ENCODE measurements at regions not wholly inside any gene's neighbourhood (a gene's known extent, or its start where the extent isn't known, plus 50 kb on each side); places are given as distances from the start of the nearest gene placed in this dataset.

- TF ChIP-seq CTCF (IDR thresholded peaks at IDR 0.05; ENCODE audit: low read depth, low read length) (no peak), POLR2A (IDR thresholded peaks at IDR 0.05; ENCODE audit: extremely low read depth, insufficient read length) (no peak)
Observed at GRCh38 chr1:2860476-2861142, 59.1 kb upstream of the TTC34 start.
